NCI-H1694 treated with DMSO at 0.1 percent for 48 hours (cell line): ENCODE measurements at regions not wholly inside any gene's neighbourhood (a gene's known extent, or its start where the extent isn't known, plus 50 kb on each side); places are given as distances from the start of the nearest gene placed in this dataset.
"Not testable (repeated sequence)": the region's sequence is repeated elsewhere in the genome, so short reads cannot be mapped to it uniquely, and the experiment has no call there.

Experiments used
- DNase-seq: peaks from one replicate; lab custom pipeline; 2025; lab: John Stamatoyannopoulos, UW

DNA sequence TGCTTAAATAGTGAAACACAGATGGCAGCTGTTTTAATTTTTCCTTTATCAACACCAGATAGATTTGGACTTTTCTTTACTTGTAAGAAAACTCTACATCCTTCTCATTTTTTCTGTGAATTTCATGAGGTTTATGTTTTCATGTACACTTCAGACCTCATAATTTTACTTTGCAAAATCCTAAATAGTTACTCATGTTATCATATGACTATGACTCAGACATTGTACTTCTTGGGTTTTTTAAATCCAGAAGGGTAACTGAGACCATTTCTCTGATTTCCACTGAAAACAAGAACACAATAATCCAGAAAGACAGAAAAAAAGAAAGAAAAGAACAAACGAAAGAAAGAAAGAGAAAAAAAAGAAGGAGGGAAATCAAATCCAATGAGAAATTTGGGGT, 1021.6 kb downstream of the NCAM2 start:
- no peak for DNase-seq

GRCh38 chr21:22020221-22020620, 1022.0 kb downstream of the NCAM2 start:
- DNase-seq, result no peak

DNA sequence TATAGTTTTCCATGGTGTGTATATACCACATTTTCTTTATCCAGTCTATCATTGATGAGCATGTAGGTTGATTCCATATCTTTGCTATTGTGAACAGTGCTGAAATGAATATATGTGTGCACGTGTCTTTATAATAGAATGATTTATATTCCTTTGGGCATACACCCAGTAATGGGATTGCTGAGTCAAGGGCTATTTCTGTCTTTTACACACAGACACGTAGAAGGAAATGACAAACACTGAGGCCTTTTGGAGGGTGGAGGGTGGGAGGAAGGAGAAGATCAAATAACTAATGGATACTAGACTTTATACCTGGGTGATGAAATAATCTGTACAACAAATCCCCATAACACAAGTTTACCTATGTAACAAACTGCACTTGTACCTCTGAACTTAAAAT, 1025.7 kb downstream of the NCAM2 start:
- not testable (repeated sequence) for DNase-seq

DNA sequence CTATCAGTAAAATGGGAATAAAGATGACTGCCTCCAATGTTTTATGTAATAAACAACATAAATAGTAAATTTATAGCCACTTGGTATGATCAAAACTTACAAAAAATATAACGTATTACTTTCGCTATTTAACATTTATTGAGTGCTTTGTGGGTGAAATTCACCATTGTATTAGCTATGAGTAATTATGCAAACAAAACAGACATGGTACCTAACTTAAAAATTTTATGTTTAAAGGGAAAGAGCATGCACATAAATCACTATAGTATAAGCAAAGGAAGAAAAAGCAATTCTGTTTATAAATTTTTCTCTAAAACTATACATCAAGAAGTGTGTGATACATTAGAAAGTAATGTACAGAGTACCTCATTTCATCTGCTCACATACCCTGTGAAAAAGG, 1046.2 kb downstream of the NCAM2 start:
- DNase-seq, result no peak

- DNase-seq, result no peak
These were observed 1048.4 kb downstream of the NCAM2 start for GRCh38 chr21:22046576-22046975.

- no peak for DNase-seq
These were observed 1058.7 kb downstream of the NCAM2 start for GRCh38 chr21:22056904-22057303.

- no peak for DNase-seq
These were observed 1064.4 kb downstream of the NCAM2 start for GRCh38 chr21:22062472-22063139.

DNA sequence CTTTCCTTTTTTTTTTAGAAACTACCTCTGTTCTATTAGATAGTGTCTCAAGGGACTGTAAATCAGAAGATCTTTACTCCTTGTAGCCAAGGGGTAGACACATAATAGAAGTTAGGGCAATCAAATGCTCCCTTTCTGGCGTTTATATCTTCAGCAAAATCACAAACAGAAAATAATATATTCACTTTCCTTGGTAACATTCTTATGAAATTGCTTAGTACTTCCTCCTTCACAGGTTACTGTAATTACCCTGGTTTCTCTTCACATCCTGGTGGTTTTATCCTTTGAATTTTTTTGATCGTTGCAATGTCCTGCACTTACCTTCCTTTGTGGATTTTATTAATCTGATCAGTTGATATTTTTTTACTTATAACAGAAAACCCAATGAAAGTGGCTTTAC, 1064.9 kb downstream of the NCAM2 start:
- no peak for DNase-seq

DNA sequence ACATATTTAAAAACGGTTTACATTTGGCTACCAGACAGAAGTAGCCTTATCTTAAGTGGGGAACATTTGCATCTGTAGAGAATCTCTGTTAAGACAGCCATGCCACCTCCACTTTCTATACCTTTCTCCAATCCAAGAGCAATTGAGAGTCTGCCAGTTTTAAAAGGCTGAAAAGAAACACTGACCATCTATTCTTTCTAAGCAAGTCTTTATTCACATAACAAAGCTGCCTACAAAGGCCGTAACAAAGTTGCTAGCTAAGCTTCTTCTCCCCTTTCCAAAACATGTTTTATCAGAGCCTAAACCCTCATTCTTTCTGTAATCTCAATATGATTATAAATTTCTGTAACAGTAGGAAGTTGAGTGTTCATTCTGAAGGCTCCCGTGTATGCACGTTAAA, 1078.3 kb downstream of the NCAM2 start:
- no peak for DNase-seq

DNA sequence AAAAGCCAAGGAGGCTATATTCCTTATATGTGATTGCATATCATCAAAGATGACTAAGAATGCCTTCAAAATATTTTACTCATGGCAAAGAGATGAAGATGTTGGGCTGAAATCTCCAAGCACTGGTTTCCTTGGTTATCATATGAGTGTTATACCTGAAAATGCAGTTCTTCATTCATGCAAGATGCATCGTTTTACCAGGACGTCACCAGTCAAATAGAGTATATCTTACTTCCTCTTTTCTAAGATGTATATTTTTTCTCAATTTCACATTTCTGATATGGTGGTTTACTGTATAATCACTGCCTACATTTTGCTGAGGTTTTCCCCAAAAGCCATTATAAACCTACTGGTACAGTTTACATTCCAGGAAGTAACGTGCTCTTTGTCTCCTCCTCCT, 1085.7 kb downstream of the NCAM2 start:
- DNase-seq, result no peak

DNA sequence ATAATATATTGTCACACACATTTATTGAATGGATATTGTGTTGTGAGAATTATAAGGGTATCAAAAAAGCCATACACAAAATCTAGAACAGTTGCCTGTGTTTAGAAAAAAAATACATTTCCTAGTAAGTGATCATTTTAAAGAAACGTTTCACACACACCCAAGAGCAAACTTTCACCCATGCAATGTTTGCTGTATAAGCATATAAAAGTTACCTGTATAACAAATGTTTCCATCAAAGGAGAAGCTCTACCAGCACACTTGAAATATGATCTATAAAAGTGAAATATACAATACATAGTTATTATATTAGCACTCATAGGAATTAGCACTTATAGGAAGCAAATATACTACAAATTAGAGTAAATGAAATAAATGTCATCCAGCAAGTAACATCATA, 1098.1 kb downstream of the NCAM2 start:
- DNase-seq, result no peak

GRCh38 chr21:22106720-22107410, 1108.7 kb downstream of the NCAM2 start:
- DNase-seq, result no peak

DNA sequence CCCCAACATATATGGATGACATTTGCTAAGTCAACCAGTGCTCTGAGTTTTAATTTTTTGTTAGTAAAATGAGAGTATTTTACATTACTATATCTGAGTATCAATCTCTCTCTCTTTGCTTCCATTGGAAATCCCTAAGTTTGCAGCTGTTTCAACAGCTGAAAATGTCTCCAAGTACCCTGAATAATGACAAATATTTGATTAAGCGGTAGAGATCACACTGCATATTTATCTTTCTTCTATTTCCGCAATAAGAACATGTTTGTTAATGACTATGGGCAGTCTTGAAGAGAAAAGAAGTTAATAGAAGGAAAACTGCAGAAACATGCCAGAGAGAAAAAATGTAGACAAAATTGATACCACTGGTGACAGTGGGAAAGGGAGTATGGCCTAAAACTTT, 1117.5 kb downstream of the NCAM2 start:
- DNase-seq, result no peak

DNA sequence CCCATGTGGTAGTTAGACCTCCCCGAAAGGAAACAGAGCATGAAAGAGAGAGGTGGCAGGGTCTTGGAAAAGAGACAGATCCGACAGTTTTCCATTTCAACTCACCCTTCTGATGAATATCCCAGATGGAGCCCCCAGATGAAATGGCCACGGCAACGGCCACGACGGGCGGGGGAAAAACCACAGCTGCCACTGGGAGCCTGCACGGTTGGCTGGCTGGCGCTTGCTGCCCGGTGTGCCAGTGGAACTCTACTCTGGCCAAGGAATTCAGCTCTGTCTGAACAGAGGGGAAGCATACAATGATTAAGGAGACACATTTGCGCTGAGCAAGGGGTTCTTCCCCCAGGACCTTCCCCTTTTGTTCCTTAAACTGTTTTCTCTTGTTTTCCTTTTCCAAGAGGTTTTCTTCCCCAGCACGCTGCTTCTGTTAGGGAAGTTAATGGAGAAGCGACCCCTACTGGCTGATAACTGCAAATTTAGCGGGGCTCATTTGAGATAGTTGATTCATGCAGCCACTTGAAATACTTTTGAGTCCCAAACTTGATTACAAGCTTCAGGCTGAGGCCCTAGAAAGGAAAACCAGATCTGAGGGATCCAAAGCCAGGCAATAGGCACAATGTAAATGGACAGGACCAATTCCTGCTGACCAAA, 1122.5 kb downstream of the NCAM2 start:
- DNase-seq, result peak; percentile 41

- DNase-seq, result no peak
These were observed 1127.4 kb downstream of the NCAM2 start for GRCh38 chr21:22125581-22125980.

GRCh38 chr21:22128671-22129070, 1130.5 kb downstream of the NCAM2 start:
- no peak for DNase-seq

DNA sequence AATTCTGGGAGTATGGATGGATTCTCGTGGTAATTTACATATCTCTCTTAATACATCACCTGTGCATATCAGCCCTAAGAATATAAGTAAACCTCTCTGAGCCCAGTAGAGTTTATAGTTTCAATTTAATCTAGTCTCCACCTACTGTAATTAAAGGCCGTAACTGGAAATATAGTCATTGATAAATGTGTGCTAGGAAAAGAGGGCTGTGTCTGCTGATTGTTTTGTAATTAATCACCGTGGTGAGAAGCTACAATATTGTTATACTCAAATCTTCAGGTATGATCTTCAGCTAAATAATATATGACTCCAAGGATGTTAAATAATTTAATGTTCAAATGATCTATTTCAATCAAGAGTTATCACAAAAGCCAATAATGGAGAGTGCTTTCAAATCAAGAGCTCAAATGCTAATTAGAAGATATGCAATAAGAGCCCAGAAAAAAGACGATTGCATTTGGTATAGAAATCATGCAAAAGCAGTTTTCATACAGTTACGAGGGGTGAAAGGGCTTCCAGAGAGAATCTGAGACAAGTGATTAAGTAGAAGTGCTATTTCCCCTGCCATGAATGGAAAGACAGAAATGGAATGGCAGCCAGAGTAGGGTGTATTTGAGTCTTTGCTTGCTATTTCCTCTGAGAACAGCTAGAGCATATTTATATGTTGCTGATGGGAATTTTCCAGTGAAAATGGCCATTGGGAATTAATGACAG, 1134.3 kb downstream of the NCAM2 start:
- DNase-seq, result no peak

GRCh38 chr21:22136740-22137139, 1138.5 kb downstream of the NCAM2 start:
- DNase-seq, result no peak

- DNase-seq, result no peak
These were observed 1140.2 kb downstream of the NCAM2 start for GRCh38 chr21:22138297-22139016.

GRCh38 chr21:22145545-22145944, 1147.3 kb downstream of the NCAM2 start:
- no peak for DNase-seq

GRCh38 chr21:22154579-22155274, 1156.5 kb downstream of the NCAM2 start:
- no peak for DNase-seq
